ENCODE measurements at regions not wholly inside any gene's neighbourhood (a gene's known extent, or its start where the extent isn't known, plus 50 kb on each side); places are given as distances from the start of the nearest gene placed in this dataset.

- H3K4me3 ChIP-seq = no peak overlapping the region
- FAIRE-seq = no peak
- no peak overlapping the region for H3K4me2 ChIP-seq (ENCODE audit: insufficient read depth, low read length)
- no peaks in the 10 kb centered on the region for H3K9me1 ChIP-seq (ENCODE audit: control insufficient read depth, insufficient read depth, low read length)
- no peak overlapping the region for H3K9ac ChIP-seq (ENCODE audit: insufficient read depth in 1 of 2, low read depth in 2 of 2, low read length in 2 of 2)
- H3K79me2 ChIP-seq (ENCODE audit: control insufficient read depth, insufficient read depth, low read length) = no peaks in the 10 kb centered on the region
- H3K27ac ChIP-seq (ENCODE audit: extremely low read depth, low read depth, low read length) = no peak overlapping the region
- TF ChIP-seq ETV5 (CRISPR knock-in tag; IDR thresholded peaks at IDR 0.05; ENCODE audit: low read depth) = no peak
- no peak for TF ChIP-seq NR2C2 (CRISPR knock-in tag; IDR thresholded peaks at IDR 0.05)
- TF ChIP-seq NR2C2 (tag; IDR thresholded peaks at IDR 0.05) = no peak
- no peak for TF ChIP-seq JUN (IDR thresholded peaks at IDR 0.05; ENCODE audit: borderline replicate concordance, low read depth, low read length)
- no peak for TF ChIP-seq JUN (CRISPR knock-in tag; IDR thresholded peaks at IDR 0.05; ENCODE audit: borderline replicate concordance)
- TF ChIP-seq IRF9 (tag; IDR thresholded peaks at IDR 0.05) = no peak
- no peak for TF ChIP-seq CREBBP (IDR thresholded peaks at IDR 0.05; ENCODE audit: low read depth, low read length)
- no peaks in the 10 kb centered on the region for H3K36me3 ChIP-seq (ENCODE audit: control insufficient read depth, insufficient read depth, low read length)
- CTCF ChIA-PET (ENCODE audit: low intra/inter-chr PET ratio) = no interaction called here
- H3K27me3 ChIP-seq (ENCODE audit: control insufficient read depth in 2 of 2, insufficient read depth in 2 of 2, low read length in 2 of 2) = no peaks in the 10 kb centered on the region
- in situ Hi-C loops (cut with MboI) (no loop called here), intact Hi-C loops (cut with micrococcal nuclease) (no loop called here)
- no peaks in the 10 kb centered on the region for H4K20me1 ChIP-seq (replicated peaks; ENCODE audit: control insufficient read depth, insufficient read depth, low read length)
- 2% methylated on average over 4 of the region's 4 CpGs for WGBS (ENCODE audit: insufficient coverage, low coverage, missing lambda C conversion rate)
- no TSS peak for BruUV-seq (replicated peaks)
- no peak for DNase-seq (ENCODE audit: extremely low read depth in 1 of 4, low spot score in 3 of 4)
- POLR2A ChIA-PET = no interaction called here
- no peak overlapping the region for H2AFZ ChIP-seq (ENCODE audit: low read depth, low read length)
- H3K4me1 ChIP-seq (replicated peaks in 1 of 2; ENCODE audit: control insufficient read depth in 2 of 2, insufficient read depth in 2 of 2, low read length in 2 of 2) = no peaks in the 10 kb centered on the region
- ATAC-seq = no peak
- H3K9me3 ChIP-seq (replicated peaks; ENCODE audit: control insufficient read depth, insufficient read depth, low read depth, low read length) = 0 out of 2 replicates have a peak, but pooled peaks cover 2% of the 10 kb centered on the region
These were observed 396.5 kb downstream of the POM121L12 start for GRCh38 chr7:53431901-53432300.
